GM12878 (cell line): ENCODE measurements at regions not wholly inside any gene's neighbourhood (a gene's known extent, or its start where the extent isn't known, plus 50 kb on each side); places are given as distances from the start of the nearest gene placed in this dataset.

Experiments
- ATAC-seq: fragments of 200-7000 bp; cut with Tn5 transposase; 3 replicates; pipeline ENCODE4 v1.9.1; 2020; ENCODE audit warnings: mild to moderate bottlenecking, moderate library complexity
- BruUV-seq: library from RNA; stranded (reverse); fragments of 400-500 nt; replicated peaks from 2 replicates; lab custom pipeline; 2021; lab: Mats Ljungman, UMichigan
- CTCF ChIA-PET: fragments of 300-600 bp; sonication (Branson Sonifier 250); formaldehyde crosslinking; extraction: SDS; loops from one replicate; lab custom pipeline; 2021; ENCODE audit warnings: inconsistent platforms; lab: Yijun Ruan, JAX
- POLR2A ChIA-PET: fragments of 350-600 bp; formaldehyde crosslinking; extraction: SDS; loops from one replicate; lab custom pipeline; 2021; ENCODE audit warnings: inconsistent platforms; lab: Charles Lee
- RAD21 ChIA-PET: fragments of 300-600 bp; sonication (Branson Sonifier 250); formaldehyde crosslinking; loops from one replicate; lab custom pipeline; 2023; ENCODE audit warnings: antibody characterized with exemption; ENCODE audit not compliant: unreplicated experiment; lab: Charles Lee
- SMC1A ChIA-PET: fragments of 300-600 bp; sonication (Branson Sonifier 250); formaldehyde crosslinking; loops from one replicate; lab custom pipeline; 2023; ENCODE audit not compliant: unreplicated experiment, uncharacterized antibody; lab: Charles Lee
- DNase-seq: peaks from one replicate; pipeline ENCODE4 v3.0.0-alpha.2; 2011; ENCODE audit warnings: low read depth, low spot score
- FAIRE-seq: peaks from 3 replicates; lab custom pipeline; 2011; peaks lifted over from hg19 to GRCh38; lab: Jason Lieb, UNC
- H2AFZ ChIP-seq: 2 replicates; pipeline ENCODE4 v1.6.0; 2011; ENCODE audit warnings: low read depth, low read length, control low read depth; ENCODE audit not compliant: control insufficient read depth
- H3K27ac ChIP-seq: 2 replicates; pipeline ENCODE4 v1.5.1; 2011; ENCODE audit warnings: control low read depth; ENCODE audit not compliant: control insufficient read depth, insufficient read depth
- H3K27me3 ChIP-seq, 2 experiments: replicated peaks in 1 of 2; 2 replicates each; pipeline versions ENCODE4 v1.6.0 to v1.6.1; 2011; ENCODE audit warnings: low read length in 1 of 2; ENCODE audit not compliant: control insufficient read depth in 2 of 2, insufficient read depth in 2 of 2
- H3K36me3 ChIP-seq, 2 experiments: 2 replicates each; pipeline ENCODE4 v1.5.1; 2011; ENCODE audit warnings: low read length in 1 of 2; ENCODE audit not compliant: control insufficient read depth in 2 of 2, insufficient read depth in 2 of 2
- H3K4me1 ChIP-seq: 2 replicates; pipeline ENCODE4 v1.6.1; 2011; ENCODE audit warnings: mild to moderate bottlenecking, low read length, moderate library complexity, mixed read lengths; ENCODE audit not compliant: control insufficient read depth, insufficient read depth
- H3K4me2 ChIP-seq: 2 replicates; pipeline ENCODE4 v1.6.0; 2011; ENCODE audit warnings: control low read depth; ENCODE audit not compliant: control insufficient read depth, insufficient read depth
- H3K4me3 ChIP-seq: fragments of 200-600 bp; sonication (generic); 2 replicates; pipeline ENCODE4 v1.5.1; 2016
- H3K79me2 ChIP-seq: 2 replicates; pipeline ENCODE4 v1.6.0; 2011; ENCODE audit warnings: low read length; ENCODE audit not compliant: control insufficient read depth, insufficient read depth
- H3K9ac ChIP-seq: 2 replicates; pipeline ENCODE4 v1.8.0; 2011; ENCODE audit warnings: low read length, control low read depth, mixed read lengths; ENCODE audit not compliant: control insufficient read depth, insufficient read depth
- H3K9me3 ChIP-seq: replicated peaks from 3 replicates; pipeline ENCODE4 v1.5.1; 2011; ENCODE audit warnings: mild to moderate bottlenecking, low read length; ENCODE audit not compliant: control insufficient read depth, insufficient read depth
- H4K20me1 ChIP-seq: 2 replicates; pipeline ENCODE4 v1.6.0; 2011; ENCODE audit not compliant: control insufficient read depth, insufficient read depth
- BRCA1 ChIP-seq: IDR thresholded peaks from 2 replicates; pipeline ENCODE4 v1.6.1; 2011; ENCODE audit warnings: low read depth, low read length, improper control_type of control experiment
- CTCF ChIP-seq, 3 experiments: IDR thresholded peaks in 2 of 3; conservative IDR thresholded peaks in 1 of 3; 2 replicates each; pipeline ENCODE4 v1.5.1; 2011; ENCODE audit warnings: low read depth in 3 of 3, low read length in 3 of 3, mild to moderate bottlenecking in 3 of 3, control low read depth in 2 of 3, moderate library complexity in 2 of 3, inconsistent platforms in 1 of 3, mixed read lengths in 1 of 3; ENCODE audit not compliant: control insufficient read depth in 2 of 3, insufficient read depth in 1 of 3; ENCODE audit errors: extremely low read depth in 1 of 3
- DPF2 ChIP-seq: fragments of 450-650 bp; IDR thresholded peaks from 2 replicates; pipeline ENCODE4 v1.6.1; 2017; ENCODE audit warnings: mild to moderate bottlenecking
- EGR1 ChIP-seq, 2 experiments: IDR thresholded peaks; 1 replicate in 1 of 2; 2 replicates in 1 of 2; pipeline ENCODE4 v1.6.1; 2011 to 2012; ENCODE audit warnings: low read depth in 2 of 2, low read length in 2 of 2, borderline replicate concordance in 1 of 2, mild to moderate bottlenecking in 1 of 2, moderate library complexity in 1 of 2
- EP300 ChIP-seq, 2 experiments: fragments of 150-350 bp in 1 of 2; IDR thresholded peaks; 2 replicates each; pipeline ENCODE4 v1.6.1; 2011 to 2012; ENCODE audit warnings: low read depth in 2 of 2, low read length in 2 of 2, borderline replicate concordance in 1 of 2, improper control_type of control experiment in 1 of 2, inconsistent platforms in 1 of 2; ENCODE audit not compliant: control insufficient read depth in 1 of 2
- ETV6 ChIP-seq, 2 experiments: fragments of 450-650 bp in 1 of 2; IDR thresholded peaks in 1 of 2; conservative IDR thresholded peaks in 1 of 2; 2 replicates each; pipeline ENCODE4 v1.6.1; 2014; ENCODE audit warnings: antibody characterized with exemption in 1 of 2, borderline replicate concordance in 1 of 2, low read depth in 1 of 2, mild to moderate bottlenecking in 1 of 2, moderate library complexity in 1 of 2
- FOXK2 ChIP-seq: fragments of 450-650 bp; IDR thresholded peaks from 2 replicates; pipeline ENCODE4 v1.6.1; 2017; ENCODE audit warnings: mild to moderate bottlenecking, moderate library complexity
- JUNB ChIP-seq: IDR thresholded peaks from 2 replicates; pipeline ENCODE4 v1.6.1; 2016; ENCODE audit warnings: antibody characterized with exemption, mild to moderate bottlenecking
- KDM1A ChIP-seq: fragments of 200-600 bp; sonication (generic); IDR thresholded peaks from 2 replicates; pipeline ENCODE4 v1.6.1; 2016; ENCODE audit warnings: borderline replicate concordance
- MAX ChIP-seq: IDR thresholded peaks from 2 replicates; pipeline ENCODE4 v1.6.1; 2012; ENCODE audit warnings: low read depth, low read length, improper control_type of control experiment
- MYB ChIP-seq: fragments of 150-350 bp; IDR thresholded peaks from 2 replicates; pipeline ENCODE4 v1.6.1; 2014; ENCODE audit warnings: mild to moderate bottlenecking, low read depth, low read length, borderline replicate concordance
- NR2F1 ChIP-seq: fragments of 450-650 bp; conservative IDR thresholded peaks from 2 replicates; pipeline ENCODE4 v1.6.1; 2017; ENCODE audit warnings: mild to moderate bottlenecking
- PAX8 ChIP-seq: fragments of 450-650 bp; IDR thresholded peaks from 2 replicates; pipeline ENCODE4 v1.6.1; 2017; ENCODE audit warnings: mild to moderate bottlenecking, moderate library complexity
- RAD21 ChIP-seq: IDR thresholded peaks from 2 replicates; pipeline ENCODE4 v1.6.1; 2011; ENCODE audit warnings: mild to moderate bottlenecking, low read depth, low read length, moderate library complexity; ENCODE audit not compliant: insufficient read depth
- REST ChIP-seq: IDR thresholded peaks from 2 replicates; pipeline ENCODE4 v1.6.1; 2012; ENCODE audit warnings: mild to moderate bottlenecking, low read depth, low read length
- YY1 ChIP-seq: IDR thresholded peaks from 2 replicates; pipeline ENCODE4 v1.6.1; 2011; ENCODE audit warnings: low read depth, mild to moderate bottlenecking, low read length
- WGBS: methylation state at CpG from one replicate; pipeline ENCODE4 v1.1.6; 2016; ENCODE audit warnings: low lambda C conversion rate; ENCODE audit not compliant: insufficient replicate concordance, insufficient coverage; ENCODE audit errors: missing lambda C conversion rate; 5-methylcytosine and 5-hydroxymethylcytosine counted together
- in situ Hi-C: fragments of 300-500 bp; cut with MboI; formaldehyde crosslinking; loops from 9 replicates; pipeline ENCODE4 v1.14.3; 2018; ENCODE audit warnings: mixed read lengths
- intact Hi-C: fragments of 100-400 bp; cut with micrococcal nuclease; formaldehyde crosslinking; loops from one replicate; pipeline ENCODE4 v1.14.2; 2022; ENCODE audit not compliant: unreplicated experiment

- WGBS, result 59% methylated on average over 3 of the region's 3 CpGs
- in situ Hi-C loops, result no loop called here
- Histone ChIP-seq H2AFZ (no peak overlapping the region), H3K27ac (no peak overlapping the region), H3K9me3 (no peaks in the 10 kb centered on the region; the same call in 2 of the 3 replicates), H4K20me1 (no peaks in the 10 kb centered on the region), H3K4me1 (peaks cover 14% of the 10 kb centered on the region), H3K79me2 (no peaks in the 10 kb centered on the region), H3K36me3 (no peaks in the 10 kb centered on the region), H3K9ac (no peak overlapping the region), H3K4me3 (no peak overlapping the region), H3K4me2 (no peak overlapping the region), H3K27me3 (no peaks in the 10 kb centered on the region)
- SMC1A ChIA-PET, result interaction anchor here (1.2 to 6.5 kb wide), 5 partner anchors 13 to 49 kb away, joined by 3 to 52 read pairs (median 5); no protein-coding TSS in a partner anchor
- FAIRE-seq (no peak), ATAC-seq (no peak), DNase-seq (no peak)
- POLR2A ChIA-PET, result no interaction called here
- intact Hi-C loops, result no loop called here
- BruUV-seq, result no TSS peak
- RAD21 ChIA-PET, result no interaction called here
- CTCF ChIA-PET, result interaction anchor here (1.7 kb wide), 1 partner anchor 64 kb away, joined by 3 read pairs; no protein-coding TSS in a partner anchor
- TF ChIP-seq EP300 (IDR thresholded peaks at IDR 0.05; ENCODE audit: borderline replicate concordance in 1 of 2, control insufficient read depth in 1 of 2, low read depth in 2 of 2, low read length in 2 of 2), result no peak
- no peak for TF ChIP-seq CTCF (IDR thresholded peaks at IDR 0.05 in 2 of 3, conservative IDR thresholded peaks at IDR 0.05 in 1 of 3; ENCODE audit: control insufficient read depth in 2 of 3, extremely low read depth in 1 of 3, insufficient read depth in 1 of 3, low read depth in 3 of 3, low read length in 3 of 3)
- TF ChIP-seq YY1, result no peak
- no peak for TF ChIP-seq JUNB
- TF ChIP-seq EGR1 (IDR thresholded peaks at IDR 0.05; ENCODE audit: borderline replicate concordance in 1 of 2, low read depth in 2 of 2, low read length in 2 of 2), result no peak
- TF ChIP-seq PAX8, result no peak
- no peak for TF ChIP-seq MYB
- TF ChIP-seq ETV6 (conservative IDR thresholded peaks at IDR 0.05 in 1 of 2, IDR thresholded peaks at IDR 0.05 in 1 of 2; ENCODE audit: borderline replicate concordance in 1 of 2, low read depth in 1 of 2), result no peak
- TF ChIP-seq RAD21, result no peak
- no peak for TF ChIP-seq MAX
- no peak for TF ChIP-seq NR2F1
- TF ChIP-seq KDM1A, result no peak
- no peak for TF ChIP-seq FOXK2
- TF ChIP-seq DPF2, result no peak
- TF ChIP-seq BRCA1, result no peak
- no peak for TF ChIP-seq REST
Measured at GRCh38 chr4:163614866-163615265, 120.4 kb downstream of the TMA16 start.
